ENCODE measurements at regions not wholly inside any gene's neighbourhood (a gene's known extent, or its start where the extent isn't known, plus 50 kb on each side); places are given as distances from the start of the nearest gene placed in this dataset.

DNA sequence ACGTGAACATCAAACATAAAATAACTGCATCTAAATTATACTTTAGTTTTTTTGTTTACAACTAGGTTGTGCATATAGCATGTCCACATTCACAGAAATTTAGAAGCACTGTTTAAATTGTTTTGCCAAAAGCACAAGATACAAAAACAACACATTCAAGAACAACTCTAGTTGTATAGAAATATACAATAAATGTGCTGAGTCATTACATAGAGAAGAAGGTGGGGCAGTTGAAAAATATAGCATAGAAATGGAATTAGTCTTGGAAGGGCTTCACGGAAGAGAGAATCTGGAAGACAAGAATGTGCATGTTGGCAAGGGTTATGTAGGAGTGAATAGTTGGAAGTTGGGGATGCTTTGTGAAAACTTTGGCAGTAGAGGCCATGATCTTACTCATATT is 239.0 kb upstream of the GLRA2 start:
- H3K27me3 ChIP-seq = no peaks in the 10 kb centered on the region
- H3K4me3 ChIP-seq = no peak overlapping the region
- TF ChIP-seq POLR2A (IDR thresholded peaks at IDR 0.05) (no peak), POLR2AphosphoS5 (IDR thresholded peaks at IDR 0.05; ENCODE audit: insufficient read depth in 1 of 2, low read depth in 1 of 2) (no peak)
- TF ChIP-seq, protein P1, sequence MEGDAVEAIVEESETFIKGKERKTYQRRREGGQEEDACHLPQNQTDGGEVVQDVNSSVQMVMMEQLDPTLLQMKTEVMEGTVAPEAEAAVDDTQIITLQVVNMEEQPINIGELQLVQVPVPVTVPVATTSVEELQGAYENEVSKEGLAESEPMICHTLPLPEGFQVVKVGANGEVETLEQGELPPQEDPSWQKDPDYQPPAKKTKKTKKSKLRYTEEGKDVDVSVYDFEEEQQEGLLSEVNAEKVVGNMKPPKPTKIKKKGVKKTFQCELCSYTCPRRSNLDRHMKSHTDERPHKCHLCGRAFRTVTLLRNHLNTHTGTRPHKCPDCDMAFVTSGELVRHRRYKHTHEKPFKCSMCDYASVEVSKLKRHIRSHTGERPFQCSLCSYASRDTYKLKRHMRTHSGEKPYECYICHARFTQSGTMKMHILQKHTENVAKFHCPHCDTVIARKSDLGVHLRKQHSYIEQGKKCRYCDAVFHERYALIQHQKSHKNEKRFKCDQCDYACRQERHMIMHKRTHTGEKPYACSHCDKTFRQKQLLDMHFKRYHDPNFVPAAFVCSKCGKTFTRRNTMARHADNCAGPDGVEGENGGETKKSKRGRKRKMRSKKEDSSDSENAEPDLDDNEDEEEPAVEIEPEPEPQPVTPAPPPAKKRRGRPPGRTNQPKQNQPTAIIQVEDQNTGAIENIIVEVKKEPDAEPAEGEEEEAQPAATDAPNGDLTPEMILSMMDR (IDR thresholded peaks at IDR 0.05) = no peak
- intact Hi-C loops (cut with DNase I) = no loop called here
- no peaks in the 10 kb centered on the region for H3K9me3 ChIP-seq
- no peak overlapping the region for H3K27ac ChIP-seq
- DNase-seq (ENCODE audit: extremely low spot score in 2 of 2) = no peak
- no peaks in the 10 kb centered on the region for H3K36me3 ChIP-seq
- H3K4me1 ChIP-seq = no peaks in the 10 kb centered on the region

- intact Hi-C loops (cut with DNase I) = no loop called here
- Histone ChIP-seq H3K27ac (no peak overlapping the region), H3K27me3 (no peaks in the 10 kb centered on the region), H3K9me3 (no peaks in the 10 kb centered on the region), H3K4me3 (no peak overlapping the region), H3K4me1 (no peaks in the 10 kb centered on the region), H3K36me3 (no peaks in the 10 kb centered on the region)
- TF ChIP-seq POLR2AphosphoS5 (IDR thresholded peaks at IDR 0.05; ENCODE audit: insufficient read depth in 1 of 2, low read depth in 1 of 2) (no peak), POLR2A (IDR thresholded peaks at IDR 0.05) (no peak)
- TF ChIP-seq, protein P1 (IDR thresholded peaks at IDR 0.05) = no peak
- DNase-seq (ENCODE audit: extremely low spot score in 2 of 2) = no peak
Measured at GRCh38 chrX:14274691-14275090, 245.0 kb upstream of the GEMIN8 start.

GRCh38 chrX:14267216-14267615 is 237.5 kb upstream of the GEMIN8 start:
- H3K9me3 ChIP-seq = no peaks in the 10 kb centered on the region
- no peaks in the 10 kb centered on the region for H3K36me3 ChIP-seq
- TF ChIP-seq POLR2AphosphoS5 (IDR thresholded peaks at IDR 0.05; ENCODE audit: insufficient read depth in 1 of 2, low read depth in 1 of 2) = no peak
- no peak for TF ChIP-seq POLR2A (IDR thresholded peaks at IDR 0.05)
- TF ChIP-seq, protein P1 (IDR thresholded peaks at IDR 0.05) = no peak
- no peaks in the 10 kb centered on the region for H3K27me3 ChIP-seq
- intact Hi-C loops (cut with DNase I) = no loop called here
- no peak overlapping the region for H3K27ac ChIP-seq
- no peak overlapping the region for H3K4me3 ChIP-seq
- H3K4me1 ChIP-seq = no peaks in the 10 kb centered on the region
- no peak for DNase-seq (ENCODE audit: extremely low spot score in 2 of 2)

DNA sequence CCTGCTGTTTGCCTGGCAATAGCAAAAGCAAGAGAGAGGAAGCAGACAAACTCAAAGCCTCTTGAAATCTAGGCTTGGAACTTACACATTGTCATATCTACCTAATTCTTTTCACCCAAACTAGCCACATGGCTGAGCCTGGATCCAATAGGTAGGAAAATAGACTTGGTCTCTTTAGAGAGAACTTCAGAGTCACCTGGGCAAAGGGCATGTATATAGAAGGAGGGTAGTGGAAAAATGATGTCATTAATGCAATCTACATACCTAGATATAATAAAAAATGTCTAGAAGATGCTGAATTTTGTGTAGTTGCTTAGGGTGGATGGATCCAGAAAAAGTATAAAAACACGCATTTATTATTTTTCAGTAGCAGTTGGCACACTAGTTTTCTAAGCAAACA is 237.0 kb upstream of the GEMIN8 start:
- Histone ChIP-seq H3K4me1 (no peaks in the 10 kb centered on the region), H3K27ac (no peak overlapping the region), H3K27me3 (no peaks in the 10 kb centered on the region), H3K36me3 (no peaks in the 10 kb centered on the region), H3K9me3 (no peaks in the 10 kb centered on the region), H3K4me3 (no peak overlapping the region)
- DNase-seq (ENCODE audit: extremely low spot score in 2 of 2) = no peak
- TF ChIP-seq, protein P1 (IDR thresholded peaks at IDR 0.05) = no peak
- TF ChIP-seq POLR2A (IDR thresholded peaks at IDR 0.05) = no peak
- TF ChIP-seq POLR2AphosphoS5 (IDR thresholded peaks at IDR 0.05; ENCODE audit: insufficient read depth in 1 of 2, low read depth in 1 of 2) = no peak
- intact Hi-C loops (cut with DNase I) = no loop called here

- Histone ChIP-seq H3K36me3 (no peaks in the 10 kb centered on the region), H3K27me3 (no peaks in the 10 kb centered on the region), H3K4me1 (no peaks in the 10 kb centered on the region), H3K27ac (no peak overlapping the region), H3K4me3 (no peak overlapping the region), H3K9me3 (no peaks in the 10 kb centered on the region)
- intact Hi-C loops (cut with DNase I) = no loop called here
- no peak for DNase-seq (ENCODE audit: extremely low spot score in 2 of 2)
- TF ChIP-seq, protein P1 (IDR thresholded peaks at IDR 0.05) = no peak
- TF ChIP-seq POLR2AphosphoS5 (IDR thresholded peaks at IDR 0.05; ENCODE audit: insufficient read depth in 1 of 2, low read depth in 1 of 2) (no peak), POLR2A (IDR thresholded peaks at IDR 0.05) (no peak)
Measured at GRCh38 chrX:14243823-14244222, 214.1 kb upstream of the GEMIN8 start.

Data from vagina (tissue), 2 donors.